ENCODE measurements at regions not wholly inside any gene's neighbourhood (a gene's known extent, or its start where the extent isn't known, plus 50 kb on each side); places are given as distances from the start of the nearest gene placed in this dataset.
A peak's percentile ranks its signal among the peaks of the same experiment; 100 is the strongest.
"Not testable (repeated sequence)": the region's sequence is repeated elsewhere in the genome, so short reads cannot be mapped to it uniquely, and the experiment has no call there.

GRCh38 chr4:83204731-83205130 is 79.9 kb downstream of the COQ2 start:
- no peak for DNase-seq
- Histone ChIP-seq H3K4me3 (ENCODE audit: low read length in 2 of 2) (no peak overlapping the region), H3K36me3 (ENCODE audit: insufficient read depth, low read length) (no peaks in the 10 kb centered on the region), H3K27me3 (ENCODE audit: insufficient read depth, low read length) (no peaks in the 10 kb centered on the region), H3K9me3 (ENCODE audit: control insufficient read depth in 1 of 2, low read length in 2 of 2) (no peaks in the 10 kb centered on the region), H3K4me1 (ENCODE audit: insufficient read depth, low read length) (peaks cover 8% of the 10 kb centered on the region), H3K27ac (ENCODE audit: low read depth, low read length) (no peak overlapping the region)
- H3K36me3 Mint-ChIP-seq = peaks cover 0 to 3% of the 10 kb centered on the region in 2 donors
- ChIA-PET POLR2A (ENCODE audit: partially characterized antibody) (no interaction called here), CTCF (ENCODE audit: partially characterized antibody) (no interaction called here)
- H3K27me3 Mint-ChIP-seq = no peaks in the 10 kb centered on the region
- H3K27ac Mint-ChIP-seq = no peak overlapping the region
- no peaks in the 10 kb centered on the region for H3K9me3 Mint-ChIP-seq
- intact Hi-C loops (cut with micrococcal nuclease) = no loop called here
- peaks cover 8 to 12% (median 9%) of the 10 kb centered on the region in 4 donors for H3K4me1 Mint-ChIP-seq
- no peak overlapping the region for H3K4me3 Mint-ChIP-seq

- no peaks in the 10 kb centered on the region for H3K36me3 Mint-ChIP-seq
- Histone ChIP-seq H3K9me3 (ENCODE audit: control insufficient read depth in 1 of 2, low read length in 2 of 2) (no peaks in the 10 kb centered on the region), H3K4me1 (ENCODE audit: insufficient read depth, low read length) (no peaks in the 10 kb centered on the region), H3K27ac (ENCODE audit: low read depth, low read length) (no peak overlapping the region), H3K4me3 (ENCODE audit: low read length in 2 of 2) (no peak overlapping the region), H3K27me3 (ENCODE audit: insufficient read depth, low read length) (no peaks in the 10 kb centered on the region), H3K36me3 (ENCODE audit: insufficient read depth, low read length) (no peaks in the 10 kb centered on the region)
- H3K9me3 Mint-ChIP-seq = peaks cover 0 to 4% (median 0%) of the 10 kb centered on the region in 8 donors
- intact Hi-C loops (cut with micrococcal nuclease) = no loop called here
- DNase-seq = no peak
- H3K4me1 Mint-ChIP-seq = peaks cover 0 to 4% (median 2%) of the 10 kb centered on the region in 4 donors
- ChIA-PET POLR2A (ENCODE audit: partially characterized antibody) (interaction anchor here (2.5 kb wide), 1 partner anchor 10 kb away, joined by 12 read pairs; no protein-coding TSS in a partner anchor), CTCF (ENCODE audit: partially characterized antibody) (interaction anchor here (3.7 kb wide), 1 partner anchor 10 kb away, joined by 18 read pairs; no protein-coding TSS in a partner anchor)
- H3K27me3 Mint-ChIP-seq = no peaks in the 10 kb centered on the region
- no peak overlapping the region for H3K4me3 Mint-ChIP-seq
- peak overlapping the region in 1 of 7 donors; percentile 3 for H3K27ac Mint-ChIP-seq
These were observed 82.8 kb downstream of the COQ2 start for GRCh38 chr4:83201761-83202160.

- H3K27me3 Mint-ChIP-seq = no peaks in the 10 kb centered on the region
- Histone ChIP-seq H3K4me1 (ENCODE audit: insufficient read depth, low read length) (no peaks in the 10 kb centered on the region), H3K27ac (ENCODE audit: low read depth, low read length) (no peak overlapping the region), H3K9me3 (ENCODE audit: control insufficient read depth in 1 of 2, low read length in 2 of 2) (no peaks in the 10 kb centered on the region), H3K4me3 (ENCODE audit: low read length in 2 of 2) (no peak overlapping the region), H3K27me3 (ENCODE audit: insufficient read depth, low read length) (no peaks in the 10 kb centered on the region), H3K36me3 (ENCODE audit: insufficient read depth, low read length) (no peaks in the 10 kb centered on the region)
- peaks cover 2 to 6% (median 4%) of the 10 kb centered on the region in 4 donors for H3K4me1 Mint-ChIP-seq
- no peak overlapping the region for H3K27ac Mint-ChIP-seq
- H3K9me3 Mint-ChIP-seq = peaks cover 0 to 4% (median 0%) of the 10 kb centered on the region in 8 donors
- H3K36me3 Mint-ChIP-seq = no peaks in the 10 kb centered on the region
- ChIA-PET CTCF (ENCODE audit: partially characterized antibody) (interaction anchor here (0.6 to 1.6 kb wide), 3 partner anchors 17 to 87 kb away, joined by 3 to 4 read pairs (median 3); no protein-coding TSS in a partner anchor), POLR2A (ENCODE audit: partially characterized antibody) (no interaction called here)
- intact Hi-C loops (cut with micrococcal nuclease) = no loop called here
- no peak for DNase-seq
- H3K4me3 Mint-ChIP-seq = no peak overlapping the region
These were observed 83.2 kb upstream of the PLAC8 start for GRCh38 chr4:83197555-83198235.

GRCh38 chr4:83196921-83197320 is 82.4 kb upstream of the PLAC8 start:
- ChIA-PET POLR2A (ENCODE audit: partially characterized antibody) (no interaction called here), CTCF (ENCODE audit: partially characterized antibody) (interaction anchor here (1.3 to 1.6 kb wide), 2 partner anchors 17 to 56 kb away, joined by 3 read pairs; no protein-coding TSS in a partner anchor)
- no peak for DNase-seq
- H3K4me1 ChIP-seq (ENCODE audit: insufficient read depth, low read length) = no peaks in the 10 kb centered on the region
- Mint-ChIP-seq H3K27ac (no peak overlapping the region), H3K27me3 (no peaks in the 10 kb centered on the region), H3K4me3 (no peak overlapping the region), H3K9me3 (peaks cover 0 to 4% (median 0%) of the 10 kb centered on the region in 8 donors), H3K36me3 (no peaks in the 10 kb centered on the region), H3K4me1 (peaks cover 2 to 6% (median 4%) of the 10 kb centered on the region in 4 donors)
- no peaks in the 10 kb centered on the region for H3K36me3 ChIP-seq (ENCODE audit: insufficient read depth, low read length)
- intact Hi-C loops (cut with micrococcal nuclease) = no loop called here
- H3K4me3 ChIP-seq (ENCODE audit: low read length in 2 of 2) = no peak overlapping the region
- H3K27ac ChIP-seq (ENCODE audit: low read depth, low read length) = no peak overlapping the region
- H3K9me3 ChIP-seq (ENCODE audit: control insufficient read depth in 1 of 2, low read length in 2 of 2) = no peaks in the 10 kb centered on the region
- H3K27me3 ChIP-seq (ENCODE audit: insufficient read depth, low read length) = no peaks in the 10 kb centered on the region

GRCh38 chr4:83195269-83195668 is 80.7 kb upstream of the PLAC8 start:
- Histone ChIP-seq H3K4me1 (ENCODE audit: insufficient read depth, low read length) (no peaks in the 10 kb centered on the region), H3K36me3 (ENCODE audit: insufficient read depth, low read length) (no peaks in the 10 kb centered on the region), H3K27me3 (ENCODE audit: insufficient read depth, low read length) (no peaks in the 10 kb centered on the region), H3K9me3 (ENCODE audit: control insufficient read depth in 1 of 2, low read length in 2 of 2) (no peaks in the 10 kb centered on the region), H3K4me3 (ENCODE audit: low read length in 2 of 2) (no peak overlapping the region), H3K27ac (ENCODE audit: low read depth, low read length) (no peak overlapping the region)
- no peaks in the 10 kb centered on the region for H3K36me3 Mint-ChIP-seq
- no peaks in the 10 kb centered on the region for H3K27me3 Mint-ChIP-seq
- H3K27ac Mint-ChIP-seq = peak overlapping the region in 1 of 7 donors; percentile 17
- ChIA-PET CTCF (ENCODE audit: partially characterized antibody) (no interaction called here), POLR2A (ENCODE audit: partially characterized antibody) (interaction anchor here (1.0 kb wide), 1 partner anchor 16 kb away, joined by 3 read pairs; no protein-coding TSS in a partner anchor)
- peaks cover 0 to 4% (median 0%) of the 10 kb centered on the region in 8 donors for H3K9me3 Mint-ChIP-seq
- H3K4me3 Mint-ChIP-seq = no peak overlapping the region
- intact Hi-C loops (cut with micrococcal nuclease) = no loop called here
- H3K4me1 Mint-ChIP-seq = peaks cover 2 to 6% (median 4%) of the 10 kb centered on the region in 4 donors
- no peak for DNase-seq

- intact Hi-C loops (cut with micrococcal nuclease); H3K4me1 Mint-ChIP-seq; H3K9me3 ChIP-seq (ENCODE audit: control insufficient read depth in 1 of 2, low read length in 2 of 2); H3K4me3 Mint-ChIP-seq; H3K36me3 ChIP-seq (ENCODE audit: insufficient read depth, low read length); H3K4me3 ChIP-seq (ENCODE audit: low read length in 2 of 2); H3K27me3 Mint-ChIP-seq; H3K9me3 Mint-ChIP-seq; H3K27me3 ChIP-seq (ENCODE audit: insufficient read depth, low read length); H3K36me3 Mint-ChIP-seq; H3K27ac ChIP-seq (ENCODE audit: low read depth, low read length); CTCF ChIA-PET (ENCODE audit: partially characterized antibody); DNase-seq; H3K4me1 ChIP-seq (ENCODE audit: insufficient read depth, low read length): not testable (repeated sequence)
- peak overlapping the region in 1 of 7 donors; percentile 41 for H3K27ac Mint-ChIP-seq
- POLR2A ChIA-PET (ENCODE audit: partially characterized antibody) = interaction anchor here (0.6 kb wide), 1 partner anchor 18 kb away, joined by 3 read pairs; no protein-coding TSS in a partner anchor
These were observed 80.1 kb upstream of the PLAC8 start for GRCh38 chr4:83194588-83194987.

GRCh38 chr4:83192634-83193033 is 78.1 kb upstream of the PLAC8 start:
- Mint-ChIP-seq H3K27ac (no peak overlapping the region), H3K36me3 (no peaks in the 10 kb centered on the region), H3K9me3 (peaks cover 0 to 4% (median 0%) of the 10 kb centered on the region in 8 donors), H3K4me1 (peaks cover 8 to 15% (median 9%) of the 10 kb centered on the region in 4 donors), H3K27me3 (no peaks in the 10 kb centered on the region), H3K4me3 (no peak overlapping the region)
- ChIA-PET CTCF (ENCODE audit: partially characterized antibody) (interaction anchor here (1.0 to 1.1 kb wide), 2 partner anchors 53 to 57 kb away, joined by 3 read pairs; no protein-coding TSS in a partner anchor), POLR2A (ENCODE audit: partially characterized antibody) (no interaction called here)
- no peaks in the 10 kb centered on the region for H3K27me3 ChIP-seq (ENCODE audit: insufficient read depth, low read length)
- H3K27ac ChIP-seq (ENCODE audit: low read depth, low read length) = no peak overlapping the region
- intact Hi-C loops (cut with micrococcal nuclease) = no loop called here
- H3K9me3 ChIP-seq (ENCODE audit: control insufficient read depth in 1 of 2, low read length in 2 of 2) = no peaks in the 10 kb centered on the region
- H3K4me3 ChIP-seq (ENCODE audit: low read length in 2 of 2) = no peak overlapping the region
- no peaks in the 10 kb centered on the region for H3K36me3 ChIP-seq (ENCODE audit: insufficient read depth, low read length)
- H3K4me1 ChIP-seq (ENCODE audit: insufficient read depth, low read length) = peaks cover 4% of the 10 kb centered on the region
- DNase-seq = no peak
